ENCODE measurements at regions not wholly inside any gene's neighbourhood (a gene's known extent, or its start where the extent isn't known, plus 50 kb on each side); places are given as distances from the start of the nearest gene placed in this dataset.

- TF ChIP-seq POLR2A (IDR thresholded peaks at IDR 0.05; ENCODE audit: borderline replicate concordance, extremely low read depth, insufficient read depth, insufficient read length) (no peak), JUND (IDR thresholded peaks at IDR 0.05) (no peak), TCF7L2 (IDR thresholded peaks at IDR 0.05; ENCODE audit: borderline replicate concordance, extremely low read depth, insufficient read depth, insufficient read length) (no peak), CTCF (IDR thresholded peaks at IDR 0.05 in 2 of 3, conservative IDR thresholded peaks at IDR 0.05 in 1 of 3; ENCODE audit: borderline replicate concordance in 1 of 3, insufficient read depth in 1 of 3, low read depth in 2 of 3, low read length in 2 of 3) (no peak), EGR1 (IDR thresholded peaks at IDR 0.05; ENCODE audit: low read depth) (no peak), ZFX (IDR thresholded peaks at IDR 0.05) (no peak), CEBPB (IDR thresholded peaks at IDR 0.05; ENCODE audit: low read depth) (no peak), POLR2AphosphoS5 (IDR thresholded peaks at IDR 0.05; ENCODE audit: low read depth, low read length) (no peak), ATF3 (IDR thresholded peaks at IDR 0.05) (no peak), REST (IDR thresholded peaks at IDR 0.05; ENCODE audit: low read depth) (no peak), FOSL1 (IDR thresholded peaks at IDR 0.05; ENCODE audit: low read depth) (no peak)
Measured at GRCh38 chr14:21912367-21912766, 238.7 kb upstream of the OR4E1 start.
